Suppressor macrophage treated with lipopolysaccharide for 4 hours (primary cell): ENCODE measurements at regions not wholly inside any gene's neighbourhood (a gene's known extent, or its start where the extent isn't known, plus 50 kb on each side); places are given as distances from the start of the nearest gene placed in this dataset.

Experiments used
- DNase-seq: peaks from one replicate; pipeline ENCODE4 v3.0.0-alpha.2; 2020

GRCh38 chr5:68612972-68613371, 397.4 kb downstream of the PIK3R1 start:
- no peak for DNase-seq

GRCh38 chr5:68618501-68618900, 402.9 kb downstream of the PIK3R1 start:
- DNase-seq: no peak

- no peak for DNase-seq
Observed at GRCh38 chr5:68627001-68627400, 411.4 kb downstream of the PIK3R1 start.

GRCh38 chr5:68628082-68628814, 412.7 kb downstream of the PIK3R1 start:
- DNase-seq: no peak

- DNase-seq: no peak
Observed at GRCh38 chr5:68630354-68630753, 414.8 kb downstream of the PIK3R1 start.

GRCh38 chr5:68631884-68632283, 416.3 kb downstream of the PIK3R1 start:
- DNase-seq: no peak

GRCh38 chr5:68641211-68641610, 425.7 kb downstream of the PIK3R1 start:
- DNase-seq: no peak

- no peak for DNase-seq
Observed at GRCh38 chr5:68643064-68643463, 427.5 kb downstream of the PIK3R1 start.

GRCh38 chr5:68644971-68645370, 429.4 kb downstream of the PIK3R1 start:
- no peak for DNase-seq

- no peak for DNase-seq
Observed at GRCh38 chr5:68646144-68646543, 430.6 kb downstream of the PIK3R1 start.

- DNase-seq: no peak
Observed at GRCh38 chr5:68647743-68648142, 432.2 kb downstream of the PIK3R1 start.

GRCh38 chr5:68648944-68649857, 433.6 kb downstream of the PIK3R1 start:
- no peak for DNase-seq

GRCh38 chr5:68652534-68652965, 437.0 kb downstream of the PIK3R1 start:
- no peak for DNase-seq

- DNase-seq: no peak
Observed at GRCh38 chr5:68653471-68653870, 437.9 kb downstream of the PIK3R1 start.

GRCh38 chr5:68657055-68657961, 436.5 kb upstream of the SLC30A5 start:
- no peak for DNase-seq

GRCh38 chr5:68658810-68659372, 434.9 kb upstream of the SLC30A5 start:
- no peak for DNase-seq

- no peak for DNase-seq
Observed at GRCh38 chr5:68659881-68660280, 433.9 kb upstream of the SLC30A5 start.

- no peak for DNase-seq
Observed at GRCh38 chr5:68661237-68661636, 432.6 kb upstream of the SLC30A5 start.

GRCh38 chr5:68662804-68663307, 431.0 kb upstream of the SLC30A5 start:
- DNase-seq: no peak

GRCh38 chr5:68669864-68670575, 423.8 kb upstream of the SLC30A5 start:
- DNase-seq: no peak

GRCh38 chr5:68673106-68673822, 420.6 kb upstream of the SLC30A5 start:
- DNase-seq: no peak
